GM19351 (cell line): ENCODE measurements at regions not wholly inside any gene's neighbourhood (a gene's known extent, or its start where the extent isn't known, plus 50 kb on each side); places are given as distances from the start of the nearest gene placed in this dataset.
"Not testable (repeated sequence)": the region's sequence is repeated elsewhere in the genome, so short reads cannot be mapped to it uniquely, and the experiment has no call there.

Source experiments
- ATAC-seq: cut with Tn5 transposase; IDR thresholded peaks from one replicate; pipeline ENCODE4 v1.9.1; 2021; ENCODE audit warnings: mild to moderate bottlenecking, moderate library complexity; ENCODE audit not compliant: unreplicated experiment

DNA sequence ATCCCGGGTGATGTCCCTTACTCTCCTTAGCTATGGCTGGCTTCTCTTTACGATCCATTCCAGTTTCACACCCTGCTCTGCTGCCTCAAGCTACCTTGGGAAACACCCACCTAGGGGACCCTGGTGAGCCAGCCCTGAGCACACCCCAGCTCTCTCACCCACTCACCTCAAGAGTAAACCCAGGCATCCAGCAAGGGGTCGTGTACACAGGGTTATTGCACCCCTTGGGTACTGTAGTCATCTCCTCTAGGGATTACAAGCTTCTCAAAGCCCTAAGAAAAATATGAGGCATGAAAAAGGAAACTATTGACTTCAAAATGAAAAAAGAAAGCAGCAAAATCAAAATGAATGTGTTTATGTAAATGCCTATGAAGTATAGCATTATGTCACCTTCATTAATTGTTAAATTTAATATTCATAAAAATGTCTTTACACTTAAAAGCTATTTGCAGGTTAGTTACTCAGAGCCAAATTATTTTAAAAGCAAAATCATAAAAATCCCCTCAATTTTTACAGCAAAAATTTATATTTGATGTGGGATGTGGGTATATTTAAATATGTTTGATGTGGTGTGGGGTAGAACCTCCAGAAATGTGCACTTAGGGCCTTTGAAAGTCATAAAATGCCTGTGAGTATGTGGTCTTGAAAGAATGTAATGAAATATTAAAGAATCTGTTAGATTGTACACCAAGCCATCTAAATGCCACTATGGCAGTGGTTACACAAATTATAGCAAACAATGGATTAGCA lies 190.3 kb downstream of the C1orf94 start:
- ATAC-seq: no peak

DNA sequence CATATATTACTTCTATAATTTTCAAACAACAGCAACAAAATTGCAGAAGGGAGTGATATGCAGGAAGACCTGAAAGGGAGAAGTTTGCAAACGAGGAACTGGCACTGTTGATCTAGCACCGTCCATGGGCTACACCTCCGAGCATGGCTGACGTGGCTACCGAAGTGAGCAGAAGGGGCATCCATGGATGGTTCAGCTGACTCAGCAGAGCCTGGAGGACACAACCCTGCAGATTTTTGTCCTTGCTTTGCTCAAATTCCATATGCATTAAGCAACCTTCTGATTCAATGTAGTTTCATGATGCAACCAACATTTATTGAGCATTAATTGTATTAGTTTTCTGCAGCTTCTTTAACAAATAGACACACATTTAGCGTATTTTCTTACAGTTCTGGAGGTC lies 191.2 kb downstream of the C1orf94 start:
- no peak for ATAC-seq

DNA sequence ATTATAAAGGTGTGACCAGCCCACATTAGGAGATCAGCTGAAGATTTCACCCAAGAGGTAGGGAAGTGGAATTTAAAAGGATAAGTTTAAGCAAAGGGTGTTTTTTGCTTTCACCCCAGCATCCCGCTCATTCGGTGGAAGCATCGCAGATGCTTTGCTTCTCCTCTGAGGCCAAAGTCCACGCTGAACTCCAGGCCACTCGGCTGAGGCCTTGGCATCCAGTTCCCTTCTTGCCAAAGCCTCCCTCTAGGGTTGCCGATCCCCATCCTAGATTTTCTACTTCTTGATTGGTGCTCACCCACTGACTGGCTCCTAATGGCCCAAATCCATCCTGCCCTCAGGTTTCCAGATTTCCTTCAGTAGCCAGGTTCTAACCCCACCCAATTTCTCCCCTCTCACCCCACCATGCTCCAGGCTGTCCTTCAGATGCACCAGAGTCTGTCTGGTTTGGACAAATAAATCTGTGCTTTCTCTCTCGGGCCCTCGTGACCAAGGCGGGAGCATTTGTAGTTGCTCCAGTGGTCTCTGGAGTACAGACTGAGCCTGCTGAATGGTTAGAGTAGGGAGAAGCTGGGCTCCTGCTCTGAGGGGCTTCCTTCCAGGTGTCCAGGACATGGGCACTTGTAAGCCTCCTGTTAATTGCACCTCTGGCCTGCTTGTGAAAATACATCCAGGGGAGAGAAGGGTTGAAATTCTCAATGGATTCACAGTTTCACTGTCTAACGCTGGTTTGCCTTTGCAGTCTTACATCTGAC lies 193.2 kb downstream of the C1orf94 start:
- ATAC-seq: no peak

DNA sequence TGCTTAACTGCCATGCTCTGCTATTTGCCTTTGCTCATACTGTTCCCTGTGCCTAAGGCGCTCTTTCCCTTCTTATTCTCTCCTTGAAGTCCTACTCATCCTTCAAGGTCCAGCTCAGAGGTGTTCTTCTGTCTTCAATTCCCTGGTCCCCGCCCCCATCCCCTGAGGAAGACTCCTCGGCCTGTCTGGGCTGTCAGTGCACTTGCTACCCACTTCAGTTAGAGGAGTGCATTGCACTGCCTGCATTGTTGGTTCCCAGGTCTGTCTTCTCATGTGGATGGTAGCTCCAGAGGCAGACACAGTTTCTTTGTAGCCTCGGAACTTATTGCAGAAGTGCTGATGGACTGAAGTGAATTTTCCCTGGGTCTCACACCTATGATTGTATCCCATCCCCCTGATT lies 194.0 kb downstream of the C1orf94 start:
- ATAC-seq: no peak

DNA sequence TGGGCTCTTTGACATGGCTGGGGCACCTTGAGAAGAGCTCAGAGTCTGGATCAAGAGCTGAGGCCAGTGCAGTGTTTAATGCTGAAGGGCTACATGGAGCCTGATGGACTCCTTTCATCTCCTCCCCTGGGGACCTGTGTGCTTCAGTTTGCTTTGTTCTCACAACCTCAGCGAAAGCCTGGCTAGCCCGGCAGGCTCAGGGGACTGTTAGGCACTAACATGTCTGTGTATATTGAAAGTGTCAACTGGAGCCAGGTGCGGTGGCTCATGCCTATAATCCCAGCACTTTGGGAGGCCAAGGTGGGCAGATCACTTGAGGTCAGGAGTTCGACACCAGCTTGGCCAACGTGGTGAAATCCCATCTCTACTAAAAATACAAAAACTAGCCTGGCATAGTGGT lies 194.5 kb downstream of the C1orf94 start:
- not testable (repeated sequence) for ATAC-seq

DNA sequence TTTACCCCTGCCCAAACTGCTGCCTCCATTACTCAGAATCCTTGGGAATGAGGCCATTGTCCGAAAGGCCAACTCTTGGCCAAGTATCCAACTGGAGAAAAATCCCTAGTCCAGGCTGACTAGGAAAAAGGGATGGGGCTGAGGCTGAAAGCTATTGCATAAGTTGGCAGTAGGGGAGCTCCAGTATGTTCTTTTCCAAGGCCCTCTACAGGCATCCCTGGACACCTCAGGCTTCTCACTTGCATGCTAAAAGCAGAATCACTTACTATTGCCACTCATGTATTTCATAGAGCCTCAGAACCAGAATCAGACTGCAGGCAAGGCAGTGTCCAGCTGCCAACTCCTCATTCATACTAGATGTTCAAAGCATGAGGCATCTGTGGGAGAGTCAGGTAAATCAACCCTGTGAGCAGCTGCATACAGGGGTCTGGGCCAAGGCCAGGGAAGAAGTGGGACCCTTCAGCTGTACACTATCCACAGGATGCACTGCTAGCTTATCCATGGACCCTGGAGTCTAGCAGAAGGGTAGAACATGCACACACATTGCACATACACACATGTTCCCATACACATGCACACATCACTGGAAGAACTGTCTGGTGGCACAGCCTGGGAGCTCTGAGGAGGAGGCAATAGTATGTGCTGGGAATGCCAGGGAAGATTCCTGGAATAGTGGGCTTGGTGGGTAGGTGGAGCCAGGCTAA lies 195.3 kb downstream of the C1orf94 start:
- ATAC-seq: no peak

DNA sequence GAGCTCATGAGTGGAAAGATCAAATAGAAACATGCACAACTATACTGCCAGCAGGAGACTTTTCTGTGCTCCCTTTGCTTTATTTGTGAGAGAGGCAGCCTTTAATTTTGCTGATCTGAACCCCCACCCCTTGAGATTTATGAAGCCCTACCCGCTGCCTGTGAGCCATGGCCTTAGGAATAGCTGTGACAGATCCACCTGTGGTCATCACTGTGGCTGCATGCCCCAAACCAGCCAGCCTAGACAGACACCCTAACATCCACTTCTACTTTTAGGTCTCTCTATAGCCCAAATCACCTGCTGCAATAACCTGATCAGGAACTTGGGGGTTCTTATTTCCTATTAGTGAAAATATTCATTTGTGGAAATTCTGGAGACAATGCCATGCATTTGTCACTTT lies 196.2 kb downstream of the C1orf94 start:
- ATAC-seq: no peak

DNA sequence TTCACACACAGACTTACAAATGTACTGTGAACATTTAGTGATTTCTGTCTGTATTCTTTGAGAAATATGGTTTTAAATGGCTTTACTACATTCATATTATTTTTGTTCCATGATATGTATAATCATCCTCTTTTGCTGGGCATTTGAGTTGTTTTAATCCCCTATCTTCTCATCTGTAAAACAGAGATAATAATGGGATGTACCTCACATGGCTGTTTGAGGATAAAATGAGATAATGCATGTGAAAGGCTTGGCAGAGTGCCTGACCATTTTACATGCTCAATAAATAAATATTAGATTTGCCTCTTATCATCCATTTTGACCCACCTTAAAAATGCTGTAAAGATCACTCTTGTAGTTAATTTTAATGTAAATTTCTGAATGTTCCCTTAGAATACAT lies 197.2 kb downstream of the C1orf94 start:
- no peak for ATAC-seq

DNA sequence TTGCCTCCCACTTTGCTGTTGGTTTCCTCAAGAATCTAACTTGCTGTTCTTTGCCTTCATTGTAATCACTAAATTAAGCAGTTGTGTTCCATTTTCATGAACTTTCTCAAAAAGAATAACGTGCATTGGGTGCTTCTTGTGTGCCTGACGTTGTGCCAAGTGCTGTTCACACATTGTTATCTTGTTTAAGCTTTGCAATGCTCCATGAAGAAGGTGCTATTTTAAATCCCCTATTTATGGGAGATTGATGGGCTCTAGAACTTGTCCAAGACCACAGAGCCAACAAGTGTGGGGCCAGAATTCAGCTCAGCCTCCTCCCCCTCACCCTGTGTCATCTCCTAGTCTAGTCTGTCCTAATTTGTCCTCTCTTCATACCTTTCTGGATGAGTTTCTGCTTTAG lies 199.8 kb downstream of the C1orf94 start:
- ATAC-seq: no peak

DNA sequence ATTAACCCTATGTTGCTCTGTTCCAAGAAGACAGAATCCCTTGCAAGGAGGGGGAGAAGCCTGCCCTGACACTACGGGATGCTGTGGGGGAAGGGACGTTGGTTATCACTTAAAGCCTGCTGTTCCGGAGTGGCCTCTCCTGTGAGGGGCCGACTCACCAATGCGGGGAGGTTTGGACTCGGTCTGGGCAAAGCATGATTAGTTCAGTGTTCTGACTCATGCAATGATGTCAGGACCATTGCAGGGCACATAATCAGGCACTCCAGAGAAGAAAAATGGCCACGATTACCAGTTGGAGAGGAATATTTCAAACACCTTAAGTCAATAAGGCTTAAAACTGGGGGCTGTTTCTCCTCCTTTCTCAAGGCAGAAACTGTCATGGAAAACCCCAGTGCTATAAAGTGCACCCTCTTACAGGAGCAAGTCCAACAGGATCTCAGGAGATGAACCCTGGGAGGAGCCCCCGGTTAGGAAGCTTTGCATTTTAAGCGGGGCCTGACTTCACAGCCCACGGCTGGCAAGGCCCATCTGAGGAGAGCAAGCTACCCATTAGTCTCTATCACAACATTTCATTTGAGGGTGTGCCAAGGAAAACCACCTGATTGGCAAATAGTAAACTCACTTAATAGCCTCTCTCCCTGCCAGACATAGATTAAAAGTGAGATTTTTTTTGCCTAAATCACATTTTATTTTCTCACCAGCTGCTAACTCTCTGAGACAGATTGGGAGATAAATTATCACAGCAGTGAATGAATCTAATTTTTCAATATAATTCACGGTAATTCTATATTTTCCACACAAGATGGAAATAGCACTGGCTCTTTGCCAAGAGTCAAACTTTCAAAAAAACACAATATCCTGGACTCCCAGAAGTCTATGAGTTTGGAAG lies 202.5 kb downstream of the C1orf94 start:
- ATAC-seq: no peak

DNA sequence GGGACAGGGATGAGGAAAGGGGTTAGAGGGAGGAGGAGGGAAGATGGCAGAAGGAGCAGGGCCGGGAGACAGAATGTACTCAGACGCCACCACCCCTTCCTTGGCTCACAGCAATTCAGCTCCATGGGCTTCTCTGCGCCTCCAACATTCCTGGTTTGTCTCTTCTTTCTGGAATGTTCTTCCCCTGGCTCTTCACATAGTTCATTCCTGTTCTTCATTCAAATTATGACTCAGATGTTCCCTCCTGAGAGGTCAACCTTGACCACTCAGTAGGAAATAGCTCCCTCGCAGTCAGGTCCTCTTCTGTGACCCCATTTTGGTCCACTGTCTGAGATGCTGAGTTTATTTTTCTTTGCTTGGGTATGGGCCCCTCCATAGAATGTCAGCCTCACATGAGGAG lies 203.2 kb downstream of the C1orf94 start:
- ATAC-seq: no peak

DNA sequence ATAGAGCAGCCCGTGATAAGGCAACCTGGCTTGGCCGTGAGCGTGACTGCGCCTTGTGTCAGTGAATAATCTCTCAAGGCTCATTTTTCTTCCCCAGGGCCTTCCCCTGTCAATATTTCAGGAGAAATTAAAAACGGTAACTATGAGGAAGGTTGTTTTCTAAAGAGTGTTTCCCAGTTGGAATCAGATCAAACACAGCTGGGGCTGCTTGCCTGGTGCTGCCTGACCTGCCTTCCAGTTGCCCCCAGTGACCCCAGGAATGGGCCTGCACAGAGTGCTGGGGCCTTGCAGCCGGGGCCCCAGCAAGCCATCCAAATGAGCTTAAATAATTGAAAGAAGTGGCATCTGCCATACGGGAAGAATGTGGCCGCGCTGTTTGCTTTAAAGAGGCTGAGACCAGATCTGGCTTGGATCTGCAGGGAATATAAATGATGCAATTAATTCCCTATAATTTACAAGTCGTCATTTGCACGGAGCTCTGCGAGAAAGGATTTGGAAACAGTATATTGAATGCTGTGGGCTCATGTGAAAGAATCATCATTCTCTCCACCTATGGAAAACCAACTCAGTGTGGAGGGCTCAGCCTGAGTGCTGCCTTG lies 203.9 kb downstream of the C1orf94 start:
- no peak for ATAC-seq

DNA sequence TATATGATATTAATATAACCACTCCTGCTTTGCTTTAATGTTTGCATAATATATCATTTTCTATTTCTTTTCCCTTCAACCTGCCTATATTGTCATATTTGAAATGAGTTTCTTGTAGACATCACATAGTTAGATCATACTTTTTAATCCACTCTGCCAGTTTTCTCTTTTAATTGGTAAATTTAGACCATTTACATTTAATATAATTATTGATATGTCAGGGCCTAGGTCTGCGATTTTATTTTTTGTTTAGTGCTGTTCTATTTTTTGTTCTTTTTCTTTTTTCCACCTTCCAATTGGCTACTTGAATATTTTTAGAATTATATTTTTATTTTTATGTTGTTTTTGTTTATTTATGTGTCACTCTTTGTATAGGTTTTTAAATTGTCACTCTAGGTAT lies 213.3 kb downstream of the C1orf94 start:
- no peak for ATAC-seq

DNA sequence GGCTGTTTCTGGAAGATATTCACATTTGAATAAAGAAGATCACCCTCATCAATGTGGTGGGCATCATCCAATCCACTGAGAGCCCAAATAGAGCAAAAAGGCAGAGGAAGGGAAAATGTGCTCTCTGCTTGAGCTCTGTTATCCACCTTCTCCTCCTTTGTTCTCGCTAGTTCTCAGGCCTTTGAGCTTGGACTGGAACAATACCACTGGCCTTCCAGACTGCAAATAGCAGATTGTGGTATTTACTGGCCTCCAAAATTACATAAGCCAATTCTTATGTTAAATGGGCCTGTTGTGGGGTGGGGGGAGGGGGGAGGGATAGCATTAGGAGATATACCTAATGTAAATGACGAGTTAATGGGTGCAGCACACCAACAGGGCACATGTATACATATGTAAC lies 219.3 kb downstream of the C1orf94 start:
- ATAC-seq: no peak

DNA sequence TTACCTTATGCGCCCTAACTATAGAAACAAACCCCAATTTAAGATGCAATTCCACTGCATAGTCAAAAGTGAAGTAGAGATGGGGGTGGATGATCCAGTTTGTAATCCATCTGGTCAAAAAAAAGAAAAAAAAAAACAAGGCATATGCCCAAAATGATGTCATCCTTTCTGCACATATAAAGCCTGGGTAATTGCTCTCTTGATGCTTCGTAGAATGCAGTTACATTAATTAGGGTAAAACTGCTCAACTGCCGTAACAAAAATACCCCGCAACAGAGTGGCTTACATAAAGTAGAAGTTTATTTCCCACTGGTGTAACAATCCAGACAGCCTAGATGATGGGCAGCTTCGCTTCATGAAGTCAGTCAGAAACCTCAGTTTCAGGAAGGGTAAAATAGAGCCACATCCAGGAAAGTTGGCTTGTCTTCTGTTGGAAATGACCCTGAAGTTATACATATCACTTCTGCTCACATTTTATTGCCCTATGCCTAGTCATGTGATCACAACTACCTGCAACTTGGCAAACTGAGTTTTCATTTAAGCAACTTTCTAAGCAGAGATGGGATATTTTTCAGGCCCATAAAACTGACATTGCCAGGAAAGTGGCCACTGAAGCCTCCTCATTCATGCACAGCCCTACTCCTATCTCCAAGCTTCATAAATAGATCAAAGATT lies 221.7 kb downstream of the C1orf94 start:
- ATAC-seq: no peak

DNA sequence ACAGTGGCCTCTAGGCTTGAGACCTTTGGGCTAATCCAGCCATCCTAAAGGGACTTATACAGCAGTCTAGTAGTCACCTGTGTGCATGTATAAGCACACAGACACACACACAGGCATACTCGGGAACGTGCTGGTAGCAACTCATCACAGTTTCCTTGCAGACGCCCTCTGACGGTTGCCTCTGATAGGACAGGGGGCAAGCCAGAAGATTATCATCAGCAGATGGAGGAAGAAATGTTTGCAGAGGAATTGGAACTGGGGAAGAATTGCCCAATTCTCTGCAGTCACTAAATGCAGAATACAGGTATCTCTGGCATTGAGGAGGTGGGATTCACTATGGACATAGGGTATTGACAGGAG lies 222.2 kb downstream of the C1orf94 start:
- ATAC-seq: no peak

DNA sequence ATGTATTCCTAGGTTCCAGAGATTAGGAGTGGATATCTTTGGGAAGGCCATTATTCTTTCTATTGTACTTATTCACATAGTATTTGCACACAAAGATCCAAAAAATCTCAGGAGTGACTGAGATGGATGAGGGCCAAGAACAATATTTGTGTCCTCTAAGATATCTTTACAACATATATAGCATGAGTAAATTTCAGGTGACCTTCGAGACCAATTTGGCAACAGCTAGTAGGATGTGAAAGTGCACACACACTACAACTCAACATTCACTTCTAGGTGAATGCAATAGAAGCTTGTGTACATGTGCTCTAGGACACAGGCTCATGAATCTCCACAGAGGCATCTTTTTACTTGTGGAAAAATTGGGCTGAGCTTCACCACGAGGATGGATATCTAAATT lies 224.0 kb downstream of the C1orf94 start:
- no peak for ATAC-seq

DNA sequence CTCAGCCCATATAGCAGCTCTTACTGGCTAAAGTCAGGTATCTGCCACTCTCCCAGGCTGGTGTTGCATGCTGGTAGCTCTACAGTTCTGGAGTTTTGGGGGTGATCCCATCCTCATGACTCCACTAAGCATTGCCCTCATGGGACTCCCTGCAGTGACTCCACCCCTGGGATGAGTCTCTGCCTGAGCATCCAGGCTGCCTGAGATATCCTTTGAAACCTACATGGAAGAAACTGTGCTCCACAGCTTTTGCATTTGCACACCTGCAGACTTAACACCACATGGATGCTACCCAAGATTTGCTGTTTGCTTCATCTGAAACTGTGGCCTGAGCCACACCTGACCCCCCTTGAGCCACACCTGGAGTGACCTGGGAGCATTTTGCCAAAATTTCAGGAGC lies 226.4 kb downstream of the C1orf94 start:
- no peak for ATAC-seq

DNA sequence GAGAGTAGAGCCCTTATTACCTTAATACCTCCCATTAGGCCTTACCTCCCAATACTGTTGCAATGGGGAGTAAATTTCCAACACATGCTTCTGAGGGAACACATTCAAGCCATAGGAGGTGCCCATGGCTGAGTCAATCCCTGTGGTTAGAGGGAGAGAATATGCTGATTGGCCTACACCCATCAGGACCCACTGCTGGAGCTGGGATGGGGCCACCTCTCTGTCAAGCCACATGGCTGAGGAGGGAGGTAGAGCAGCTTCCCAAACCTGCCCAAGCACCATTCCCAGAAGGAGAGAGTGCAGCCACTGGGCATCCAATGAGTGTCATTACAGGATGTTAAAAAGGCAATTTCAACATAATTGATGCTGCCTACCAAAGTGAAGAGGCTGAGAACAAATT lies 228.1 kb downstream of the C1orf94 start:
- ATAC-seq: no peak
